ENCODE measurements at regions not wholly inside any gene's neighbourhood (a gene's known extent, or its start where the extent isn't known, plus 50 kb on each side); places are given as distances from the start of the nearest gene placed in this dataset.

- no peak for DNase-seq
Observed at GRCh38 chr9:90017679-90018078, 412.9 kb downstream of the GADD45G start.

DNA sequence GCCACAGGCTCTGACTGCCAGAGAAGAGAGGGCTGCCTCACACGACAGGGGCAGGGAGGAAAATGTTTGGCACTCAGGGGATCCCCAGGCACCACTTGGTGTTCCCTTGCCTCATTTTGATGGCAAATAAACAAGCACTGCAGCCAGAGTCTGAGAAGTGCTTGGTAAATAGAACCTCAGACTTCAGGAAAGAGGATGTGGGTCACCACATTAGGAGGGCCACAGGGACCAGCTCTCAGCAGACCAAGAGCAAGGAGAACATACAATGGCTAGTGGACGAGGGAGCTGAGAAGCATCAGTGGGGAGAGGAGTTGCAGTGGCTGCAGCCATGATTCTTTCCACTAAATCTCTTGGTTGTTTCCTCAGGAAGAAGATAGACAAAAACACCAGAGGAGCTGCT is 413.9 kb downstream of the GADD45G start:
- no peak for DNase-seq

- DNase-seq: no peak
Observed at GRCh38 chr9:90019626-90020025, 414.8 kb downstream of the GADD45G start.

DNA sequence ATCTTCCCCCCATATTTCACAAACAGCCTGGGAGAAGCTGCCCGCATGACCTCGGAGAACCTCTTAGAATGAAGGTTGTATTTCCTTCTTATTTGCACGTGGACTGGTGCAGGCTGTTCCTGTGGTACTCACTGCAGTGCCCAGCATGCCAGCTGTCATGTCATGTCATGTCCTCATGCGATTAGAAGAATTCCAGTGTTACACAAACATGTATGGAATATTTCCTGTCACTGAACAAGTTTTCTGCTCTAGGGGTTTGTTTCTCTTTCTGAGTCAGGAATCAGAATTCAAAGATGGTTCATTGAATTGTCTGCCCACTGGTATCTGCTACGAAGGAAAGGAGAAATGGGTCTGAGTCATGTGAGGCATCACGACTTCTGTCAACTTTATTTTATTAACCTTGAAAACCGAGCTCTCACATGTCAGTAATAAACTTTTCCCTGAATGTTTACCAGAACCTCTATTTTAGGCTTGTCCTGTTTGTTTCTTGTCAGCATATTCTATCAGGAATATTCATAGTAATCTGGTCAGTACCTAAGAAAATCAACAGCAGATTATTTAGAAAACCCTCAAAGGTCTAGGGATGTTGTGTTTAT is 415.6 kb downstream of the GADD45G start:
- no peak for DNase-seq

GRCh38 chr9:90021216-90021906 is 416.5 kb downstream of the GADD45G start:
- no peak for DNase-seq

GRCh38 chr9:90022474-90022873 is 417.7 kb downstream of the GADD45G start:
- DNase-seq: no peak

GRCh38 chr9:90023861-90024260 is 419.0 kb downstream of the GADD45G start:
- DNase-seq: no peak

DNA sequence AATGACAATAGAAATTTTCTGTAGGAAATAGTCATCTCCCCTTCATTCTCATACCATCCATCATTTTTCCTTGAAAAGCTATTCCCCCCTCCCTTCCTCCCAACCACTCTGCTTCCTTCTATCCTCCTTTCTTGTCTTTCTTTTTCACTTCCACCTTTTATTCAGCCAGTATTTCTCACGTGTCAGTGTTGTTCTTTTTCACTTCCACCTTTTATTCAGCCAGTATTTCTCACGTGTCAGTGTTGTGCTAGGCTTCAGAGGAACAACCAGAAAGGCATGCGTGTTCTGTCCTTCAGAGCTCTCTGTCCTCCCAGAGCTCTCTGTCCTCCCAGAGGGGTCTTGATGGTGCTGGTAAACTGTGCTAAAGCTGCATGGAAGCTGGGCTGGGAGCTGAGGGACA is 419.6 kb downstream of the GADD45G start:
- DNase-seq: no peak

- DNase-seq: no peak
Observed at GRCh38 chr9:90024823-90025222, 420.0 kb downstream of the GADD45G start.

GRCh38 chr9:90025816-90026215 is 421.0 kb downstream of the GADD45G start:
- DNase-seq: no peak

DNA sequence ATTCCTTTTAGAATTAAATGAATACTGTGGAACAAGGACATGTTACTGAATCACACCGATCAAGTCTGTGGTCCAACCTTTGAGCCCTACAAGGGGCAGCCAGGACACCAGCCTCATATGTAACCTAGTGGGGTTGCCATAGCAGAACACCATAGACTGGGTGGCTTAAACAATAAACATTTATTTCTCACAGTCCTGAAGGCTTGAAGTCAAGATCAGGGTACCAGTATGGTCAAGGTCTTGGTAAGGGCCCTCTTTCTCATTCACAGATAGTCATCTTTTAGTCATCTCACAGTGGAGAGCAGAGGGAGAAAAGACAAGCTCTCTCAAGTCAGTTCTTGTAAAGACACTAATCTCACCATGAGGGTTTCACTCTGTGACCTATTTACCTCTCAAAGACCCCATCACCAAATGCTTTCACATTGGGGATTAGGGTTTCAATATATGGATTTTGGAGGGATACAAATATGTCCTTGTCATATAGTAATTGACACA is 422.5 kb downstream of the GADD45G start:
- DNase-seq: no peak

- DNase-seq: no peak
Observed at GRCh38 chr9:90029386-90029785, 424.6 kb downstream of the GADD45G start.

DNA sequence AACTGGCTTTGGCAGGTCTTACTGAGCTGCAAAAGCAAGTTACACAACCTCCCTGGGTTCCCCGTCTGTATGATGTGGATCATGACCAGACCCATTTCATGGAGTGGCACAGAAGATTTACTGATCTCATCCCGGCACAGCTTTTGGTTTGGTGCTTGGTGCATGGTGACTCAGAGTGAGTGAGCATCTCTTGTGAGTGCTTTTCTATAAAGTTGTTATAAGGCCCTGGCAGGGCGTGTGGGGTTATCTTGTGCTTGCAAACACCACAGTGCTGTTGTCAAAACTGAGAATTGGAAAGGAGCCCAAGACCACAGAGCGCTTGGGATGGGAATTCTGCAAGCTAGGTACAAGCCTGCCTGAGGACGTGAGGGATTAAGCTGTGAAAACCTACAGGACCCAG is 425.2 kb downstream of the GADD45G start:
- no peak for DNase-seq

DNA sequence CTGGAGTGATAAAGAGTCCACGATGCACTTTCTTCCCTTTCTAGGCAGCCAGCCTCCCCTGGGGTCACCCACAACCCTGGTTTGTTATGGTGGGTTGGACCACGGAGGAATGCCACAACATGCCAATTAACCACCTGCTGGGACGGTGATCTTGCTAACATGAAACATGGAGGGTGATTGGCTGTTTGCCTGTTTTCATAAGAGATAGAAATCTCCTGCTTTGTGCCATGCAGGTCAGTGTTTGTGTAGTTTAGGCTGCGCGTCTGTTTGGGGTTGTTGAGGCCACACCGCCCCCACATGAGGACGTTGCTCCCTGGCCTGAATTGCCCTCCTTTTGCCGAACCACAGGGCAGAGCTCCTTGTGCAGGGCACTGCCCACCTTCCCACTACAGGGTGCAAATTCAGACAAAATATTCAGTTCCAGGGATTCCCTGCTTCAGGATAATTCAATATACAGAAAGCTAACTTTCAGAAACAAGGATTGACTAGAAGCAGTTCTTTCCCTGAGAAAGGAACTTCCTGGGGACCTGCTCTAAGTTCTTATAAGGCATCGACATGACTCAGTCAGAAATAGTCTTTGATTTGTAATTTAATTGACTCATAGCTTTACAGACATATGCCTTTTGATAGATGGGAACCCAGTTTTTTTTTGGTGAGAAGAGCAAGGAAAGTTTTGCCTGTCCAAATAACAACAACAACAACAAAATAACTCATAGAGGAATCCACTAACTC is 427.6 kb downstream of the GADD45G start:
- DNase-seq: no peak

DNA sequence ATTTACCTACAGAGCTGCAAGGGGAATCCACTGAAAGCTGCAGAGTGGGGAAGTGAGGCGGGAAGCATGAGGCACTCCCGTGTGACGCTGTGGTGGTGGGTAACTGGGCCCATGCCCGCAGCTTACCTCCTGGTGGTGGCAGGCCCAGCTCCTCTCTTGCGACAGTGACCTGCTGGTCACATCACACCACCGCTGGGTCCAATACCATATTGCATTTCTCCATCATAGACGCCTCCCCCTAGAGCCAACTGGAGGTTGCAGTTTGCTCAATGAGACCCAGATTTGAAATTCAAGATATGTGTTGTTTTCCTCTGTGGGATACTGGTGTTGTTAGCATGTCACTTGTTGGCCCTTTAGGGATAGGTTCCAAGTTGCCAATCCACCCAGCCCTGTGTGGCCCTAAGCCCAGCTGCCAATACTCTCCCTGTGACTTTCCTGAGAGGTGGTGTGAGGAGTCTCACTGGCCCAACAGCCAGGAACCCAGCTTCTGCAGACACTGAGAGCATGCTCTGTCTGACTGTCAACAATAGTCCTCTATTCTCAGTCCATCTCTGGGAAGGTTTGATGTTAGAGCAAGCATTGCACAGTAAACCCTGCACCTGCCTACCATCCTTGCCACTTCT is 428.3 kb downstream of the GADD45G start:
- no peak for DNase-seq

DNA sequence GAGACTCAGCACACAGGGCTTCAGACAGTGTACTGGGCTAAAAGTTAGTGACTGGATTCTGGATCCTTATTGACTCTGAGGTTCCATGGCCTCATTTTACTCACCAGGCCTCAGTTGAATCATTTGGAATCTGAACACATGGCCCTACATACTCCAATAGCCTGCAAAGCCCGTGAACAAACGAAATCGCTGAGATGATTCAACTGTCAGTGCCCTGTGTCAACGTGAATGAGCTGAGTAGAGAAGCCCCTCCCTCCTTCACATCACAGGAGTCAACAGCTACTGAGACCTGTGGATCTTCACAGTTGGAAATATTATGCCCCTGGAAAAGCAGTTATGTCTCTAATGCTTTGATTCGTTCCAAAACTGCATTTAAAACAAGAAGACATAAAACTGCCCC is 429.3 kb downstream of the GADD45G start:
- no peak for DNase-seq

GRCh38 chr9:90035471-90035870 is 430.7 kb downstream of the GADD45G start:
- DNase-seq: no peak

GRCh38 chr9:90037146-90037797 is 432.5 kb downstream of the GADD45G start:
- DNase-seq: no peak

GRCh38 chr9:90038763-90039162 is 434.0 kb downstream of the GADD45G start:
- DNase-seq: no peak

GRCh38 chr9:90044263-90044662 is 439.5 kb downstream of the GADD45G start:
- DNase-seq: no peak

GRCh38 chr9:90044710-90045151 is 439.9 kb downstream of the GADD45G start:
- DNase-seq: no peak

- DNase-seq: no peak
Observed at GRCh38 chr9:90046317-90046861, 441.6 kb downstream of the GADD45G start.

GRCh38 chr9:90047828-90048227 is 443.0 kb downstream of the GADD45G start:
- no peak for DNase-seq
